Activated CD8-positive, alpha-beta T cell treated with anti-CD3 and anti-CD28 coated beads, Interleukin-2, amount 10 ng/mL, durations not matched to agents 7 days and 5 days (primary cell): ENCODE measurements at regions not wholly inside any gene's neighbourhood (a gene's known extent, or its start where the extent isn't known, plus 50 kb on each side); places are given as distances from the start of the nearest gene placed in this dataset.

ENCODE experiments used
- ATAC-seq: fragments of 150-1000 bp; cut with Tn5 transposase; one replicate; pipeline ENCODE4 v1.10.0; 2021; ENCODE audit warnings: moderate library complexity
- CTCF ChIA-PET: fragments of 350-600 bp; sonication (Branson Sonifier 250); formaldehyde crosslinking; loops from one replicate; lab custom pipeline; 2021; ENCODE audit warnings: antibody characterized with exemption; lab: Charles Lee
- POLR2A ChIA-PET: fragments of 350-600 bp; sonication (Branson Sonifier 250); formaldehyde crosslinking; loops from one replicate; lab custom pipeline; 2021; ENCODE audit warnings: antibody characterized with exemption; lab: Charles Lee
- DNase-seq: peaks from one replicate; pipeline ENCODE4 v3.0.0-alpha.2; 2020
- H3K27ac Mint-ChIP-seq: one replicate; pipeline ENCODE4 v1.8.0; 2021; ENCODE audit warnings: mild to moderate bottlenecking, mixed read lengths
- H3K27me3 Mint-ChIP-seq: one replicate; pipeline ENCODE4 v1.8.0; 2021; ENCODE audit warnings: low read depth, mixed read lengths
- H3K36me3 Mint-ChIP-seq: one replicate; pipeline ENCODE4 v1.8.0; 2021; ENCODE audit warnings: low read depth, mixed read lengths
- H3K4me1 Mint-ChIP-seq: one replicate; pipeline ENCODE4 v1.8.0; 2021; ENCODE audit warnings: low read depth, mixed read lengths
- H3K4me3 Mint-ChIP-seq: one replicate; pipeline ENCODE4 v1.8.0; 2021; ENCODE audit warnings: mild to moderate bottlenecking, mixed read lengths
- H3K9me3 Mint-ChIP-seq: one replicate; pipeline ENCODE4 v1.8.0; 2022; ENCODE audit warnings: mixed read lengths; ENCODE audit not compliant: insufficient read depth

DNA sequence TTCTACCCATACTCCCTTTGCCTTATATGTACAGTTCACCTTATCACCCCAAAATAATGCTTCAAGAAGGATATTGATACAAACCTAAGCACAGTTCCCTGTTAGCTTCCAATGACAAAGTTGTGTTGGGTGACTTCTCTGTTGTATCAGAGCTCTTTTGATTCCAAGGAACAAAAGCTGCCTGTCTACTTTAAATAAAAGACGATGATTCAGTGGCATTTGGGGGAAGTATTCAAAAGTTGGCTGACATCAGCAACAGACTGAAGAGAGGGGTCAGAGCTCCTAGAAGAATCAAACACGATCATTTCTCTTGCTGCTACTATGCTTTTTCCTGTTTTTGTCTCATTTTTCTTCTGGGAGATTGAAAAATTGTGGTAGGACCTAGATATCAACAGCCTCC lies 69.4 kb upstream of the CA10 start:
- H3K4me1 Mint-ChIP-seq, result no peaks in the 10 kb centered on the region
- ChIA-PET CTCF (no interaction called here), POLR2A (no interaction called here)
- H3K36me3 Mint-ChIP-seq, result no peaks in the 10 kb centered on the region
- DNase-seq (no peak), ATAC-seq (no peak)
- H3K27me3 Mint-ChIP-seq, result no peaks in the 10 kb centered on the region
- no peak overlapping the region for H3K4me3 Mint-ChIP-seq
- H3K27ac Mint-ChIP-seq, result no peak overlapping the region
- H3K9me3 Mint-ChIP-seq, result no peaks in the 10 kb centered on the region

- CTCF ChIA-PET, result no interaction called here
- Mint-ChIP-seq H3K4me3 (no peak overlapping the region), H3K27me3 (no peaks in the 10 kb centered on the region), H3K4me1 (no peaks in the 10 kb centered on the region), H3K27ac (no peak overlapping the region), H3K36me3 (no peaks in the 10 kb centered on the region), H3K9me3 (no peaks in the 10 kb centered on the region)
- ATAC-seq (no peak), DNase-seq (no peak)
- POLR2A ChIA-PET, result no interaction called here
These were observed 54.9 kb upstream of the CA10 start for GRCh38 chr17:52213451-52213850.

DNA sequence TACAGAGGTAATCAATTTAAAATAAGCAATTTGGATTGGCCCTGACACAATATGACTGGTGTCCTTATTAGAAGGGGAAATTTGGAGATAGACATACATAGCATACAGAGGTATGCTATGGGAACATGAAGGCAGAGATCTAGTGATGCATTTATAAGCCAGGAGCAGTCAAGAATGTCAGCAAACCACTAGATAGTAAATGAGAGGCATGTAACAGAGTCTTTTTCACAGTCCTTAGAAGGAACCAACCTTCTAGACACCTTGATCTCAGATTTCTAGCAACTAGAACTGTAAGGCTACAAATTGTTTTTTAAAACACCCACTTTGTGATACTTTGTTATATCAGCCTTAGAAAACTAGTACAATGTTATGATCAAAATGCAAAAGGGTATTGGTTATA lies 54.3 kb upstream of the CA10 start:
- no peak overlapping the region for H3K4me3 Mint-ChIP-seq
- H3K9me3 Mint-ChIP-seq, result no peaks in the 10 kb centered on the region
- H3K27ac Mint-ChIP-seq, result no peak overlapping the region
- CTCF ChIA-PET, result no interaction called here
- H3K4me1 Mint-ChIP-seq, result no peaks in the 10 kb centered on the region
- POLR2A ChIA-PET, result no interaction called here
- H3K27me3 Mint-ChIP-seq, result no peaks in the 10 kb centered on the region
- H3K36me3 Mint-ChIP-seq, result no peaks in the 10 kb centered on the region
- ATAC-seq (no peak), DNase-seq (no peak)

GRCh38 chr17:52209507-52209906 lies 51.0 kb upstream of the CA10 start:
- no peaks in the 10 kb centered on the region for H3K9me3 Mint-ChIP-seq
- ATAC-seq (no peak), DNase-seq (no peak)
- CTCF ChIA-PET, result no interaction called here
- POLR2A ChIA-PET, result no interaction called here
- no peak overlapping the region for H3K4me3 Mint-ChIP-seq
- H3K27ac Mint-ChIP-seq, result no peak overlapping the region
- no peaks in the 10 kb centered on the region for H3K36me3 Mint-ChIP-seq
- H3K27me3 Mint-ChIP-seq, result no peaks in the 10 kb centered on the region
- no peaks in the 10 kb centered on the region for H3K4me1 Mint-ChIP-seq
